ENCODE measurements at regions not wholly inside any gene's neighbourhood (a gene's known extent, or its start where the extent isn't known, plus 50 kb on each side); places are given as distances from the start of the nearest gene placed in this dataset.

GRCh38 chr4:180683186-180683585 lies 1560.0 kb upstream of the TENM3 start:
- Histone ChIP-seq H3K4me1 (ENCODE audit: control insufficient read depth, insufficient read depth, low read length) (no peaks in the 10 kb centered on the region), H2AK5ac (ENCODE audit: low read depth, low read length) (no peak overlapping the region), H4K8ac (ENCODE audit: low read depth in 2 of 2, low read length in 2 of 2) (no peak overlapping the region), H3K4ac (ENCODE audit: low read depth, low read length) (no peak overlapping the region), H2AK9ac (replicated peaks; ENCODE audit: low read depth, low read length, poor library complexity) (no peak overlapping the region), H3K4me2 (ENCODE audit: low read depth, low read length) (no peak overlapping the region), H3K18ac (ENCODE audit: low read depth, low read length) (no peak overlapping the region), H3K4me3 (ENCODE audit: insufficient read depth, low read depth, low read length) (no peak overlapping the region), H3K56ac (ENCODE audit: extremely low read depth, insufficient read depth, low read length) (no peak overlapping the region), H3K9me3 (ENCODE audit: control insufficient read depth, insufficient read depth, low read length) (no peaks in the 10 kb centered on the region), H3K27me3 (ENCODE audit: control insufficient read depth, insufficient read depth, low read length) (no peaks in the 10 kb centered on the region), H3K27ac (ENCODE audit: insufficient read depth, low read length) (no peak overlapping the region), H4K20me1 (ENCODE audit: insufficient read depth, low read length) (no peaks in the 10 kb centered on the region), H2BK120ac (ENCODE audit: low read depth, low read length) (no peak overlapping the region), H2AFZ (replicated peaks; ENCODE audit: low read length, poor library complexity) (no peak overlapping the region), H3K9me1 (ENCODE audit: insufficient read depth, low read length) (no peaks in the 10 kb centered on the region), H4K91ac (ENCODE audit: insufficient read depth, low read depth, low read length) (no peak overlapping the region), H3K79me1 (ENCODE audit: low read depth in 1 of 2, low read length in 2 of 2) (no peaks in the 10 kb centered on the region), H3K9ac (ENCODE audit: low read depth, low read length) (no peak overlapping the region), H3K23ac (ENCODE audit: low read depth, low read length) (no peak overlapping the region), H2BK5ac (ENCODE audit: low read depth, low read length, poor library complexity, severe bottlenecking) (no peak overlapping the region), H3K14ac (replicated peaks; ENCODE audit: low read depth, low read length) (no peak overlapping the region), H2BK20ac (ENCODE audit: low read depth, low read length) (no peak overlapping the region), H2BK15ac (ENCODE audit: low read depth, low read length) (no peak overlapping the region), H3K36me3 (ENCODE audit: control insufficient read depth, insufficient read depth, low read length) (no peaks in the 10 kb centered on the region), H4K5ac (ENCODE audit: low read depth, low read length) (no peak overlapping the region)
- in situ Hi-C loops (cut with MboI; ENCODE audit: low sequenced_read_pairs): loop anchor here (25.0 kb wide), 1 partner anchor 854 kb away; no protein-coding TSS in a partner anchor
- POLR2A ChIA-PET (ENCODE audit: unreplicated experiment): no interaction called here
- WGBS, 2 experiments (ENCODE audit: extremely low coverage in 2 of 2, insufficient read length in 1 of 2): no CpG with 5 or more reads among the region's 5 CpGs
- TF ChIP-seq RCOR1 (IDR thresholded peaks at IDR 0.05; ENCODE audit: insufficient replicate concordance, low read length) (no peak), RFX5 (IDR thresholded peaks at IDR 0.05; ENCODE audit: low read depth, low read length) (no peak), MAZ (IDR thresholded peaks at IDR 0.05; ENCODE audit: borderline replicate concordance, low read depth, low read length) (no peak), NFE2L2 (IDR thresholded peaks at IDR 0.05; ENCODE audit: low read depth, low read length) (no peak), RAD21 (IDR thresholded peaks at IDR 0.05; ENCODE audit: low read length) (no peak), MXI1 (IDR thresholded peaks at IDR 0.05; ENCODE audit: borderline replicate concordance, low read depth, low read length) (no peak), SMC3 (IDR thresholded peaks at IDR 0.05; ENCODE audit: low read depth, low read length) (no peak), USF2 (IDR thresholded peaks at IDR 0.05; ENCODE audit: low read depth, low read length) (no peak), CHD1 (IDR thresholded peaks at IDR 0.05; ENCODE audit: low read depth, low read length) (no peak), POLR2A (IDR thresholded peaks at IDR 0.05; ENCODE audit: low read depth, low read length) (no peak), CEBPB (IDR thresholded peaks at IDR 0.05; ENCODE audit: low read depth, low read length) (no peak), BHLHE40 (IDR thresholded peaks at IDR 0.05; ENCODE audit: low read depth, low read length) (no peak), FOS (IDR thresholded peaks at IDR 0.05; ENCODE audit: low read depth, low read length) (no peak), MAFK (IDR thresholded peaks at IDR 0.05; ENCODE audit: low read depth, low read length) (no peak)
- TF ChIP-seq, protein P1, sequence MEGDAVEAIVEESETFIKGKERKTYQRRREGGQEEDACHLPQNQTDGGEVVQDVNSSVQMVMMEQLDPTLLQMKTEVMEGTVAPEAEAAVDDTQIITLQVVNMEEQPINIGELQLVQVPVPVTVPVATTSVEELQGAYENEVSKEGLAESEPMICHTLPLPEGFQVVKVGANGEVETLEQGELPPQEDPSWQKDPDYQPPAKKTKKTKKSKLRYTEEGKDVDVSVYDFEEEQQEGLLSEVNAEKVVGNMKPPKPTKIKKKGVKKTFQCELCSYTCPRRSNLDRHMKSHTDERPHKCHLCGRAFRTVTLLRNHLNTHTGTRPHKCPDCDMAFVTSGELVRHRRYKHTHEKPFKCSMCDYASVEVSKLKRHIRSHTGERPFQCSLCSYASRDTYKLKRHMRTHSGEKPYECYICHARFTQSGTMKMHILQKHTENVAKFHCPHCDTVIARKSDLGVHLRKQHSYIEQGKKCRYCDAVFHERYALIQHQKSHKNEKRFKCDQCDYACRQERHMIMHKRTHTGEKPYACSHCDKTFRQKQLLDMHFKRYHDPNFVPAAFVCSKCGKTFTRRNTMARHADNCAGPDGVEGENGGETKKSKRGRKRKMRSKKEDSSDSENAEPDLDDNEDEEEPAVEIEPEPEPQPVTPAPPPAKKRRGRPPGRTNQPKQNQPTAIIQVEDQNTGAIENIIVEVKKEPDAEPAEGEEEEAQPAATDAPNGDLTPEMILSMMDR (conservative IDR thresholded peaks at IDR 0.05; ENCODE audit: low read depth, low read length): no peak
- TF ChIP-seq, protein P2, sequence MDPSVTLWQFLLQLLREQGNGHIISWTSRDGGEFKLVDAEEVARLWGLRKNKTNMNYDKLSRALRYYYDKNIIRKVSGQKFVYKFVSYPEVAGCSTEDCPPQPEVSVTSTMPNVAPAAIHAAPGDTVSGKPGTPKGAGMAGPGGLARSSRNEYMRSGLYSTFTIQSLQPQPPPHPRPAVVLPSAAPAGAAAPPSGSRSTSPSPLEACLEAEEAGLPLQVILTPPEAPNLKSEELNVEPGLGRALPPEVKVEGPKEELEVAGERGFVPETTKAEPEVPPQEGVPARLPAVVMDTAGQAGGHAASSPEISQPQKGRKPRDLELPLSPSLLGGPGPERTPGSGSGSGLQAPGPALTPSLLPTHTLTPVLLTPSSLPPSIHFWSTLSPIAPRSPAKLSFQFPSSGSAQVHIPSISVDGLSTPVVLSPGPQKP (IDR thresholded peaks at IDR 0.05; ENCODE audit: borderline replicate concordance, low read depth, low read length): no peak
- CTCF ChIA-PET: no interaction called here
- DNase-seq: no peak
- intact Hi-C loops (cut with micrococcal nuclease): no loop called here
- no peak for ATAC-seq (ENCODE audit: low read depth)
- no TSS peak for BruUV-seq (replicated peaks)
- dilution Hi-C loops (cut with HindIII; ENCODE audit: low sequenced_read_pairs, unreplicated experiment): no loop called here

Data from IMR-90 (cell line).